T follicular helper cell (primary cell): ENCODE measurements at regions not wholly inside any gene's neighbourhood (a gene's known extent, or its start where the extent isn't known, plus 50 kb on each side); places are given as distances from the start of the nearest gene placed in this dataset.
"Not testable (repeated sequence)": the region's sequence is repeated elsewhere in the genome, so short reads cannot be mapped to it uniquely, and the experiment has no call there.

Experiments
- DNase-seq: peaks from one replicate; pipeline ENCODE4 v3.0.0-alpha.2; 2020; ENCODE audit warnings: low read depth

DNA sequence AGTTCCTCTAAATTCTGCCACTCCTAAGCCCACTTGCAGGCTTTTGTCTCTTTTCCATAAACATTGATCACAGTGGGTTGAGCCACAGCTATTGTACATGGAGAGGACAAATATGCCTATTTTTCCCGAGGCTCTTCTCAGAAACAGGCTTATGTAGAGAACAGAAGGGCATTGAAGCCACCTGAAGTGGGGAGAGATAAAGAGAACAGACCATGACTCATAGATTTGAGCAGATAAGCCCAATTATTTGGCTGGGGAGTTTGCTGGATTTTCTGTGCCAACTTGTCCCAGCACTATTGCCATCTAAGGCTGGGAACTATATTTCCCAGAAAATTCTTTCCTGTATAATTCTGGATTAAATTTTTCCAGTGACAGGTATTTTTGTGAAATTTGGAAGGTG is 446.1 kb upstream of the RPS6KA3 start:
- no peak for DNase-seq

DNA sequence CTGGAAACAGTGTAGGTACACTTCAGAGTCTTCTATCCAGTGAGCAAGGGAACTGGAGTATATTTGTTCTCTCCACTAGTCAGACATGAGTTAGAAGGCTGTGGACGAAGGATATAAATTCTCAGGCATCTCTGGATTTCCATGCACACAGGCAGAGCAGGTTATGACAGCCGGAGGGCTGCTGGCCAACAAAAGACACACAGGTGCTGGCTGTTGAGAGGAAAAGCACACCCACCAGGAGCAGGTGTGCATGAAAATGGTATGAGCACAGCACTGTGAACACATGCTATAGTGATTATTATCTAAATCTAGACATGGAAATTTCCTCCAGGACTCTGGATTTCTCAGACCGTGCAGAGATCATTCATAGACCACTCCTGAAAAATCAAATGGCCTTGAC is 444.7 kb upstream of the RPS6KA3 start:
- no peak for DNase-seq

DNA sequence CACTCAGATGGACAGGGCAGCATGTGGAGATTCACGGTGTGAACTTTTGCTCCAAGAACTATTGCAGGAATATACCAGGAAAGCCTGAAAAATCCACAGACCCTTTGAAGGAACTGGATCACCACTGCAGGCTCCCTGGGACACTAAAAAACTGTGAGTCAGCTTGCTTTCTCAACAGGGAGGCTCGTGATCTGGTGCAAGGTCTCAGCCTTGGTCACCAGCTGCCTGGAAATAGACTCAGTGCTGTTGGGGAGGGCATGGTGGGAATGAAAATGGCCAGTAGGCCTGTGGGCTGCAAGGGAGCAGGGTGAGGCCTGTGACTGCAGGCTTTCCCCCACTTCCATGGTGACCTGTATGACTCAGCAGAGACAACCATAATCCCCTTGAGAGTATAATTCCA is 426.4 kb upstream of the RPS6KA3 start:
- DNase-seq, result no peak

DNA sequence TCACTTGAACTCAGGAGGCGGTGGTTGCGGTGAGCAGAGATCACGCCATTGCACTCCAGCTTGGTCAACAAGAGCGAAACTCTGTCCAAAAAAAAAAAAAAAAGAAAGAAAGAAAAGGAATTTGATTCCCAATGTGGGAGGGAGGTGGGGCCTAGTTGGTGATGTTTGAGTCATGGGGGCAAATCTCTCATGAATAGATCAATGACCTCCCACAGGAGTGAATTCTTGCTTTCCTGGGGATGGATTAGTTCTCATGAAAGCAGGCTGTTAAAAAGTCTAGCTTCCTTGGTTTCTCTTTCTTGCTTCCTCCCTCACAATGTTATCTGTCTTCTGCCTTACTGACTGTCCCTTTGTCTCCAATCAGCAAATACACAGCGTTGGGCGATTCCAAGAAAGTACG is 419.5 kb upstream of the RPS6KA3 start:
- DNase-seq, result no peak

- DNase-seq, result no peak
Measured at GRCh38 chrX:20685652-20686051, 418.9 kb upstream of the RPS6KA3 start.

DNA sequence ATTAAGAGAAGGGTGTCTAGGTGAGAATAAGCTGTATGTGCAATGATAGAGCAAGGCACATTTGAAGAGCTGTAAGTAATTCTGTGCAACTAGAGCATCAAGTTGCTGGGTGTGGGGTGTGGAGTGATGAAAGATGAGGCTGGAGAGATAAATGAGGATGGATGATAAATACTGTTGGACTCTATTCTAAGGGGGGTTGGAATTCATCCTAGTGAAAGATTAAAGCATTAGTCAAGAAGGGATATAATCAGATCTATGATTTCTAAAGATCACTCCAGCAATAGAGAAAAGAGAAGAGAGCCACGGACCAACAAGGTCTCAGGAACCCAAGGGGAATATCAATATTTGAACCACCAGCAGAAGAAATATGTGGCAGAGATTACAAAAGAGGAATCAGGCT is 415.0 kb upstream of the RPS6KA3 start:
- DNase-seq, result no peak

- no peak for DNase-seq
Measured at GRCh38 chrX:20680998-20681397, 414.3 kb upstream of the RPS6KA3 start.

DNA sequence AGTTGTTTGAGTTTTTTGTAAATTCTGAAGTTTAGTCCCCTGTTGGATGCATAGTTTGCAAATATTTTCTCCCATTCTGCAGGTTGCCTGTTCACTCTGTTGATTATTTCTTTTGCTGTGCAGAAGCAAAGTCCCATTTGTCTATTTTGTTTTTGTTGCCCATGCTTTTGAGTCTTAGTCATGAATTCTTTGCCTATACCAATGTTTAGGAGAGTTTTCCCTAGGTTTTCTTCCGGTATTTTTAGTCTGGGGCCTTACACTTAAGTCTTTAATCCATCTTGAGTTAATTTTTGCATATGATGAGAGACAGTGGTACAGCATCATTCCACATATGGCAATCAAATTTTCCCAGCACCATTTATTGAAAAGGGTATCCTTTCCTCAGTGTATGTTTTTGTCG is 405.8 kb upstream of the RPS6KA3 start:
- no peak for DNase-seq

GRCh38 chrX:20671746-20672145 is 405.0 kb upstream of the RPS6KA3 start:
- DNase-seq, result not testable (repeated sequence)

DNA sequence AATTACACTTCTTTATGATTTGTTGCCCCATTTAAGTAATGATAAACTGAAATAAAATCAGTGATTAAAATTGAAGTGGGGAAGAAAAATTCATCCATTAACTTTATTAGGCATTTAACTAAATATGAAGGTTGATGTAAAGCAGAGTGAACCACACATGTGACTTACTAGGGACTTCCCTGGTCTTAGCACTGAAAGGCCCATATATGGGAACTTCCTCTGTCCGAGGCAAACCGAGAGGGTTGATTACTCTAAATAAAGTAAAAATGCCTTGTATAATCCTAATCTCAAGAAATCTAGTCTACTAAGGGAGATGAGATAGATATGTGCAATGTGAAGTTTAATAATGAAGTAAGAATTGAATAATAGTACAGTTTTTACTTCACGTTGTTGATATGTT is 403.9 kb upstream of the RPS6KA3 start:
- DNase-seq, result no peak

DNA sequence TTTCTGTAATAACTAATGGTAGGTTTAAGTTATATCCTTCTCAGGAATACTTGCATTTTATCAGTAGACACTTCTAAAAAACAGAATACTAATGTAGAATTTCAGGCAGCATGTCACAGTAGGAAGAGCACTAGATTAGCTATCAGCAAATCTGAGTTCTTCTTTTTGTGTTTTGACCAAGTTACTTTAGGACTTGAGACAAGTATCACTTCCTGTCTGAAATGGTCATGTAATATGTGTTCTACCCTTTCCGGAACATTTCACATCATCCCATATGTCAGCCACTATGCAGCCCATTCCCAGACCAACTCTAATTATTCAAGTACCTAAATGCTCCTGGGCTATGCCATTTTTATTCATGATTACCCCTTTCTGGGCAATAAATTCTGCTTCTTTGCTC is 401.8 kb upstream of the RPS6KA3 start:
- DNase-seq, result no peak

DNA sequence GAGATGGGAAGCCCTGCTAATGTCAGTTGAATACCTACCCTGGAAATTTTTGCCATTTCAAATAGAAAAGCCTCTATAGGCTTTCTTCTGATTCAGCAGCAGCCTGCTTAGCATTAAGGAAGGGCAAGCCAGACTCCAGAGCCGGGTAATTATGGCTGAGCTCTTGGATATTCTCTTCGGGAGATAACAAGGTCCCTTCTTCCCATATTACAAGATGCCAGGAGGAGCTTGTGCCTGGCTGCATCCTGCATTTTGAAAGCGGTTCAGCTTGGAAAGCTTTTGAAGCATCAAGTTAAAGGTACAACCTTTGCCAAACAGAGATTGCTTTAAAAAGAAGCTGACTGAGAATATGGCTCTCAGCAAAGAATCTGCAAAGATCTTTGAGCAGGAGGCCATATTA is 399.6 kb upstream of the RPS6KA3 start:
- no peak for DNase-seq

DNA sequence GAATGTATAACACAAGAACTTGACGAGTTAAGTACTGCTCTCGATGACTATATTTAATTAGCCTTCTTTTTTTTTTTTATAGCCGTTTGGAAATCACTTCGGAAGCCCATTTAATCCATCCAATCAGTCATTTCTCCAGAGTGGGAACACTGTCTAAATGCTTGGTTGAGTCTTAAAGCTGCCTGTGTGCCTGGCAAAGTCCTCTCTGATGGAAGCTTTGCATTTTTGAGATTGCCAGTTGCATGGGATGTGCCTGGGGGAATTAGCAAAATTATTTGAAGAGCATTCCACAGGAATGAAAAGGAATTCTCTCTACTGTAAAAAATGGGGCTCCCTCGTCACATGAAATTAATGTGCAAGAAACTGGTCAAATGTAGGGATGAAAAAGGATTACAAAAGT is 398.8 kb upstream of the RPS6KA3 start:
- no peak for DNase-seq

DNA sequence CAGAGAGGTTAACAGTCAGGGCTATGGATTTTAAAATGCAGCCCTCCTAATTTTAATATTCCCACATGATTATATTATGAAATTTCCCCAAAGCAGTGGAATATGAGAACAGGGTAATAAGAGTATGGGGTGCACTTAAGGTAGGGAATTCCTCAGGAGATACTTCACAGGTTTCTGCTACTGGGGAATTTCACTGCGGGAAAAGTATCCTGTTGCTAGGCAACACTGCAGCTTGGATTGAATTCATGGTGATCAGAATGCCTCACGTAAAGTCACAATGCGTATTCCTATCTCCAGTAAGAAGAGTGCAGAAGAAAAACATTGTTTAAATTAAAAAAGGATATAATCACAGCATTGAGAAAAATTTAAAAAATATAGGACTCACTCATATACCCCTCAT is 398.1 kb upstream of the RPS6KA3 start:
- no peak for DNase-seq

DNA sequence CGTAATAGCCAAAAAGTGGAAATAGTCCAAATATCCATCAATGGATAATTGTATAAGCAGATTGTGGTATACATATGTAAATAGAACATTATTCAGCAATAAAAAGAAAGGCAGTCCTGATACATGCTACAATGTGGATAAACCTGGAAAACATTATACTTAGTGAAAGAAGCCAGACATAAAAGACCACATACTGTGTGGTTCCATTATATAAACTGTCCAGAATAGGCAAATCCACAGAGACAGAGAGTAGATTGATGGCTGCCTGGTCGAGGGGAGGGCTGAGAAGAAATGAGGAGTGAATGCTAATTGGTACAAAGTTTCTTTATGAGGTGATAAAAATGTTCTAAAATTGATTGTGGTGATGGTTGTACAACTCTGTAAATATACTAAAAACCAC is 397.4 kb upstream of the RPS6KA3 start:
- no peak for DNase-seq

- DNase-seq, result no peak
Measured at GRCh38 chrX:20663336-20663735, 396.6 kb upstream of the RPS6KA3 start.

GRCh38 chrX:20656721-20657120 is 390.0 kb upstream of the RPS6KA3 start:
- no peak for DNase-seq

GRCh38 chrX:20654596-20655106 is 387.9 kb upstream of the RPS6KA3 start:
- no peak for DNase-seq

GRCh38 chrX:20653070-20653469 is 386.4 kb upstream of the RPS6KA3 start:
- no peak for DNase-seq

DNA sequence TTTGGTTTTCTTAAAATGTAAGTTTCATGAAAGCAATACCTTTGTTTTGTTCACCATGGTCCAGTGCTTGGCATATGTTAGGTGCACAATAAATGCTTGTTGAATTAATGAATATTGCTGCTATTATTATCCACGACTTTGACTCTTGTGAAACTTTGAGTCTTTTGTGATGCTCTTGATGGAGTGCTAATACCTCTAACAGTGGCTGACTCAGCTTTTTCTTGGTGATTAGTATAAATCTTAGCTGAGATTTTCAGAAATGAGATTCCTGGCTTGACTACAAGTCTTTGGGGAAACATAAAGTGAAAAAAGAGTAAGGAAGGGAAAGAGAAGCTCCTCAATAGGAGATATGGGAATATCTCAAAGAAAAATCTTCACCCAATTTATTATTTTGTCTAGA is 375.2 kb upstream of the RPS6KA3 start:
- DNase-seq, result no peak

- DNase-seq, result no peak
Measured at GRCh38 chrX:20639115-20639514, 372.4 kb upstream of the RPS6KA3 start.

- no peak for DNase-seq
Measured at GRCh38 chrX:20637351-20637750, 370.6 kb upstream of the RPS6KA3 start.

DNA sequence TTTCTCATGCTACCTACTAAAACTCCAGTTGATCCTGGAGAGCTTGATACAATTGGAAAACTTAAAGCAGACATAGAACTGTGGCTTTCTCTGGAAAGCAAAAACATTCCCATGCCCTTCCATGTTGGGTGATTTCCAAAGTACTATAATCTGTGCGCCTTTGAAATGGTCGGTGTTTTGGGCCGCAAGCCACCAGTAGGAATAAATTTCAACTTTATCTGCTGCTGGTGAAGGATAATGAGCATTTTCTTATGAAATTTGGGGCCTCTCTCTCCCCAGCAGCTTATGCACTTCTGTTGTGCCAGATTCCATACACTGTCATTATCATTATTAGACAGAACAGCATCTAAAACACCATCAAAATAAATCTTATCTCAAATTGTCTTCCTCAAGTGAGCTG is 366.7 kb upstream of the RPS6KA3 start:
- DNase-seq, result no peak

GRCh38 chrX:20623448-20623847 is 356.7 kb upstream of the RPS6KA3 start:
- DNase-seq, result no peak

DNA sequence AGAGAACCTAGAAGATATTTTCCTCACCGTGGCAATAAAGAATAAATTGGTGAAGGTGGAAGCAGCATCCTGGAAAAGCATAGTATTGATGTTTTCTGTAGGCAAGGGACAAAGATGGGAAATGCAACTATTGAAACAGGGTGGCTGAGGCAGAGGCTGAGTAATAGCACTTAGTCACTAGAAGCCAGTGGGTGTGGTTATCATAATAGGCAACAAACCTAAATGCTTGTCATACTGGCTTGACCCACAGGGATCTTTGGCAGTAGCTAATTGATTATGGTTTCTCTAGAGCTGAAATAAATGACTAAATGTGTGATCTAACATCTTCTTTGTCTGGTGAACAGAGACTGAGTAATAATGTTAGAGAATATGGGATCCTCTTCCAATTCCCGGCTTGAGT is 353.6 kb upstream of the RPS6KA3 start:
- no peak for DNase-seq
